Transverse colon (tissue), 4 donors: ENCODE measurements at regions not wholly inside any gene's neighbourhood (a gene's known extent, or its start where the extent isn't known, plus 50 kb on each side); places are given as distances from the start of the nearest gene placed in this dataset.

Experiments used
- DNase-seq: peaks from one replicate; pipeline ENCODE4 v3.0.0-alpha.2; 2019
- H3K27ac ChIP-seq, 4 donors: fragments of 200-600 bp; sonication (generic); 2 replicates each; pipeline ENCODE4 v1.5.1; 2016 to 2018; ENCODE audit warnings: inconsistent platforms in 4 of 4
- H3K27me3 ChIP-seq: fragments of 200-600 bp; sonication (generic); 2 replicates; pipeline ENCODE4 v1.5.1; 2017; ENCODE audit warnings: inconsistent platforms
- H3K36me3 ChIP-seq, 4 donors: fragments of 200-600 bp; sonication (generic); 2 replicates each; pipeline ENCODE4 v1.5.1; 2017 to 2019; ENCODE audit warnings: inconsistent platforms in 4 of 4
- H3K4me1 ChIP-seq, 4 donors: fragments of 200-600 bp; sonication (generic); 2 replicates each; pipeline ENCODE4 v1.5.1; 2017 to 2020; ENCODE audit warnings: inconsistent platforms in 4 of 4
- H3K4me3 ChIP-seq, 4 donors: fragments of 200-600 bp; sonication (generic); 1 replicate in 1 of 4; 2 replicates in 3 of 4; pipeline versions ENCODE4 v1.5.1 to v1.6.1; 2017 to 2019; ENCODE audit warnings: inconsistent platforms in 4 of 4
- H3K9me3 ChIP-seq, 2 donors: fragments of 200-600 bp; sonication (generic); 2 replicates each; pipeline ENCODE4 v1.5.1; 2017 to 2019; ENCODE audit warnings: inconsistent platforms in 2 of 2
- CTCF ChIP-seq, 5 experiments: fragments of 200-600 bp in 3 of 5; fragments of 450-650 bp in 2 of 5; sonication (generic) in 3 of 5; IDR thresholded peaks; 1 replicate in 2 of 5; 2 replicates in 3 of 5; pipeline ENCODE4 v1.5.1; 2016 to 2017; ENCODE audit warnings: antibody characterized with exemption in 5 of 5, inconsistent platforms in 3 of 5, mild to moderate bottlenecking in 2 of 5, moderate library complexity in 1 of 5
- EP300 ChIP-seq: sonication (generic); formaldehyde crosslinking; IDR thresholded peaks from one replicate; pipeline ENCODE4 v1.6.1; 2017; ENCODE audit warnings: antibody characterized with exemption, low read depth
- POLR2A ChIP-seq: fragments of 450-650 bp; IDR thresholded peaks from one replicate; pipeline ENCODE4 v1.6.1; 2016; ENCODE audit warnings: antibody characterized with exemption, mild to moderate bottlenecking, moderate library complexity
- POLR2AphosphoS5 ChIP-seq, 3 donors: sonication (generic); formaldehyde crosslinking; IDR thresholded peaks; one replicate each; pipeline ENCODE4 v1.6.1; 2016; ENCODE audit warnings: antibody characterized with exemption in 3 of 3
- WGBS, 2 donors: methylation state at CpG; one replicate each; pipeline ENCODE4 v1.1.5; 2018; ENCODE audit warnings: low coverage in 1 of 2; 5-methylcytosine and 5-hydroxymethylcytosine counted together
- in situ Hi-C, 4 donors: fragments of 200-750 bp; cut with MboI; loops; one replicate each; pipeline versions ENCODE4 v1.15.0 to v1.15.1; 2017; ENCODE audit warnings: low sequenced_read_pairs in 3 of 4, low pct_ligation_motif_present in 1 of 4, low pct_unique_long_range_greater_than_20kb in 1 of 4
- intact Hi-C: fragments of 100-400 bp; cut with DNase I; formaldehyde crosslinking; loops from one replicate; pipeline ENCODE4 v1.15.1; 2023; ENCODE audit warnings: low total_unique reads

- Histone ChIP-seq H3K27me3 (no peaks in the 10 kb centered on the region), H3K9me3 (no peaks in the 10 kb centered on the region), H3K36me3 (no peaks in the 10 kb centered on the region), H3K27ac (no peak overlapping the region), H3K4me1 (no peaks in the 10 kb centered on the region), H3K4me3 (no peak overlapping the region)
- intact Hi-C loops (no loop called here), in situ Hi-C loops (no loop called here)
- DNase-seq, result no peak
- 83% methylated on average over 4 of the region's 4 CpGs; no CpG with 5 or more reads in 1 of the 2 donors for WGBS, 2 donors
- TF ChIP-seq POLR2AphosphoS5 (IDR thresholded peaks at IDR 0.05), result no peak
- no peak for TF ChIP-seq EP300
- TF ChIP-seq CTCF (IDR thresholded peaks at IDR 0.05), result no peak
- TF ChIP-seq POLR2A, result no peak
Measured at GRCh38 chr12:127560041-127560478, 706.9 kb upstream of the TMEM132C start.

GRCh38 chr12:127562816-127563215, 704.2 kb upstream of the TMEM132C start:
- H3K4me1 ChIP-seq, result no peaks in the 10 kb centered on the region
- H3K27me3 ChIP-seq, result no peaks in the 10 kb centered on the region
- WGBS, 2 donors, result 50 to 87% methylated on average over 1 to 2 of the region's 2 CpGs
- no peaks in the 10 kb centered on the region for H3K36me3 ChIP-seq
- intact Hi-C loops, result loop anchor here (2.0 kb wide), 1 partner anchor 54 kb away; no protein-coding TSS in a partner anchor
- no peak overlapping the region for H3K27ac ChIP-seq
- H3K4me3 ChIP-seq, result no peak overlapping the region
- no peak for DNase-seq
- no peak for TF ChIP-seq EP300
- TF ChIP-seq POLR2AphosphoS5 (IDR thresholded peaks at IDR 0.05), result no peak
- TF ChIP-seq POLR2A, result no peak
- no peak for TF ChIP-seq CTCF (IDR thresholded peaks at IDR 0.05)
- in situ Hi-C loops, result no loop called here
- H3K9me3 ChIP-seq, result no peaks in the 10 kb centered on the region

GRCh38 chr12:127565241-127565640, 701.7 kb upstream of the TMEM132C start:
- WGBS, 2 donors, result 76 to 88% methylated on average over 3 to 4 of the region's 4 CpGs

GRCh38 chr12:127567531-127567930, 699.4 kb upstream of the TMEM132C start:
- intact Hi-C loops (no loop called here), in situ Hi-C loops (no loop called here)
- no peaks in the 10 kb centered on the region for H3K9me3 ChIP-seq
- no peaks in the 10 kb centered on the region for H3K4me1 ChIP-seq
- no peak for DNase-seq
- H3K27me3 ChIP-seq, result no peaks in the 10 kb centered on the region
- H3K4me3 ChIP-seq, result no peak overlapping the region
- TF ChIP-seq POLR2A (no peak), EP300 (no peak), POLR2AphosphoS5 (IDR thresholded peaks at IDR 0.05) (no peak), CTCF (IDR thresholded peaks at IDR 0.05) (no peak)
- 49 to 55% methylated on average over 2 of the region's 2 CpGs for WGBS, 2 donors
- H3K36me3 ChIP-seq, result no peaks in the 10 kb centered on the region
- H3K27ac ChIP-seq, result no peak overlapping the region

More at GRCh38 chr12:127565241-127565640, 701.7 kb upstream of the TMEM132C start:
- in situ Hi-C loops, result no loop called here
- Histone ChIP-seq H3K36me3 (no peaks in the 10 kb centered on the region), H3K4me3 (no peak overlapping the region), H3K9me3 (no peaks in the 10 kb centered on the region), H3K4me1 (no peaks in the 10 kb centered on the region), H3K27ac (no peak overlapping the region), H3K27me3 (no peaks in the 10 kb centered on the region)
- TF ChIP-seq POLR2AphosphoS5 (IDR thresholded peaks at IDR 0.05) (no peak), CTCF (IDR thresholded peaks at IDR 0.05) (no peak), EP300 (no peak), POLR2A (no peak)
- DNase-seq, result no peak
- intact Hi-C loops, result no loop called here
